Stimulated activated CD8-positive, alpha-beta memory T cell treated with anti-CD3 and anti-CD28 coated beads, Interleukin-7, amount 100 ng/mL, for 4 hours (primary cell): ENCODE measurements at regions not wholly inside any gene's neighbourhood (a gene's known extent, or its start where the extent isn't known, plus 50 kb on each side); places are given as distances from the start of the nearest gene placed in this dataset.
"Not testable (repeated sequence)": the region's sequence is repeated elsewhere in the genome, so short reads cannot be mapped to it uniquely, and the experiment has no call there.

ENCODE experiments used
- DNase-seq, 2 donors: peaks; one replicate each; pipeline ENCODE4 v3.0.0-alpha.2; 2020; ENCODE audit warnings: low read depth in 2 of 2

DNA sequence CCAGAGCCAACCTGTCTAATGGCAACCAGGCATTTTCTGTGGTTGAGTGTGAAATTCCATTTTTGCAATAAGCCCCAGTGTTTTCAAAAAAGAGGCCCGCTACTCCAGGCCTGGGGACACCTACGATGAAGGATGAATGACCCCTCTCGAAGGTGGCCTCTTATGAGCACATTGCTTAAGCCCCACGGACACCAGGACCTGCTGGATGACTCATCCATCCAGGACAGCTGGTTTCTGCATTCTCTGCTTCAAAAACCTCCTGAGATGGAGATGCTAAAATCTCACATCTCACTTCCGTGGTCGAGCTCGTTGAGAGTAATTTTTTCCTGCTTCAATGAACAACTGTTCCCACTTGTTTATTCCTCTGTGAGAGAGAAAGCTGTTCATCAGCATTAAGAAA is 150.2 kb upstream of the FZD8 start:
- no peak for DNase-seq

DNA sequence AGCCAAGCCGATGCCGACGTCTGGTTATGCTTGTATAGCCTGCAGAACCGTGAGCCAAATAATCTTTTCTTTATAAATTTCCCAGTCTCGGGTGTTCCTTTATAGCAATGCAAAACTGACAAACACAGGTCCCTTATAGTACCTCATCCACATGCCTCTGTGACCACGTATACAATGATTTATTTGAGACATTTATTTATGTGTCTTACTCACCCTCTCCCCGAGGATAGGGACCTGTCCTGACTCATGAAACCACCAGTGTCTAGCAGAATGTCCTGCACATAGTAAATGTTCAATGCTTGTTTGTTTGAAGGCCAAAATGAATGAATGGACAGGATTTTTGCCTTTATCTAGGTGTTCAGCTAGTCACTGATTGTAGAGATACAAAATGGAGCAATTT is 147.9 kb upstream of the FZD8 start:
- DNase-seq = no peak

DNA sequence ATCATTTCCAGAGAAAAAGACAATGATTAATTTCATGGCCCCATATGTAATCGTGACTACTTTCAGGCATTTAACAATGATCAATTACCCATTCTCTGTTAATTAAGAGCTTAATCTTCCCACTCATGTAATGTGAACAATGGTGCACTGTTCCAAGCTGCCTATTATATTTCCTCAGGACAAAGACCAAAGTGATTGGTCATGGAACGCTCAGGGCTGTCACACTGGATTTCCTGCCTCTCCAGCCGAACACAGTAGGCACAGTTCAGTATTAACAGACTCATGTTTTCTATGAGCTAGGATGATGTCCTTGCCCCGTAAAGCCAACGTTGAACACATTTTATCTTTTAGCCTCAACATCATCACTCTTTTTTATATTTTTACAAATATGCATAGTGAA is 142.7 kb upstream of the FZD8 start:
- DNase-seq = no peak

DNA sequence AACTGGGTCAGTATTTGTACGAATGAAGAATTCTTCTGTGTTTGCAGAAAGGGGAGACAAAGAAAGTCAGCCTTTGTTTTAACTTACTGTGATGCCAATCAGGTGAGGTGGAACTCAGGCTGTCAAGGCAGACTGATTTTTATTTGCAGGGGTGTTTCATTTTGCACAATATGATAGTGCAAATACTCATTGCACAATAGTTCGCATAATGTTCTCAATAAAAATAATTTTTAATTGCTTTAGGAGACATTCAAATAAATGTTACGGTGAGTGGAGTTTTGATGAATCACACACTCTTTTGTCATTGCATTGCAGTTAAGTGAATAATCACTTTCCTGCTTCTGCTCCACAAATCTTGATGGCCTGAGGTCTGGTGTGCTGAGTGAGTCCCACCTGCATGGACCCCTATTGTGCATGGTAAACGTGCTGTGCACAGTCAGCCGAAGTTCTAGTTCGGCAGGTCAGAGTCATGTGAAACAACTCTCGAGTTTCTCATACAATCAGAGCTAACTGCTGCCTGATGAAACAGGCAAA is 141.3 kb upstream of the FZD8 start:
- DNase-seq = no peak

DNA sequence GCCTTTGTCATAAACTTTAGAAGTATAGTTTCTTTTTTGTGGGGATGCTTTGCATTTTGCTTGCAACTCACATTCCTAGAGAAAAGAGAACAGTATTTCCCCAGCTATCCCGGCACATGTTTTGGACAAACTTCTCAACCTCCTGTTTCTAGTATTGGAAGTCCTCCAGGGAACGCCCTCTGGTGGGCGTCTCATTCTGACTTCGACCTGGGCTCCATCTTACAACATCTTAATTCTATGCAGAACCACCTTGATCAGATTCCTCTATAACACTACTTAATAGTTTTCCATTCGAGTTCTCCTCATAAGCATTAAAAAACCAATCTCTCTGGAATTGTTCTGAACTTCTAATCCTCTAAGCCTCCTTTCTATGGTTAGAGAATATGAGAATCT is 139.5 kb upstream of the FZD8 start:
- no peak for DNase-seq

DNA sequence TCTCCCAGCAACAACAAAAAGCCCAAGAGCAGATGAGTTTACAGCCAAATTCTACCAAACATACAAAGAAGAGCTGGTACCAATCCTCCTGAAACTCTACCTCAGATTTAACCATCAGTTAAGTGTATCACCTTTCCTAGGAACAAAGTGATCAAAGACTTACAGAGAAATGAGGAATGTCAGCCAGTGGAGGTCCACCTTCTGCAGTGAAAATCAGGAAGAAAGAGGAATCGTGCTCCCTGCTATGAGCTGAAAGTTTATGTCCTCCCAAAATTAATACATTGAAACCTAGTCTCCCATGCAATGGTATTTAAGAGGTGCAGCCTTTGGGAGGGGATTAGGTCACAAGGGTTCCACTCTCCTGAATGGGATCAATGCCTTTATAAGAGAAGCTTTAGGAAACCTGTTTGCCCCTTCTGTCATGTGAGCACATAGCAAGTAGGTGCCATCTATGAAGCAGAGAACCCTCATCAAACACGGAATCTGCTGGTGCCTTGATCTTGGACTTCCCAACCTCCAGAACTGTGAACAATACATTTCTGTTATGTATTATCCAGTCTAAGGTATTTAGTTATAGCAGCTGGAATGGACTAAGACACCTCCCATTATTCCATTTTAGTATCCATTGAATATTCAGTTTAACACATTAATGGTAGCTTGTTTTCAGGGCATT is 139.0 kb upstream of the FZD8 start:
- DNase-seq = no peak

DNA sequence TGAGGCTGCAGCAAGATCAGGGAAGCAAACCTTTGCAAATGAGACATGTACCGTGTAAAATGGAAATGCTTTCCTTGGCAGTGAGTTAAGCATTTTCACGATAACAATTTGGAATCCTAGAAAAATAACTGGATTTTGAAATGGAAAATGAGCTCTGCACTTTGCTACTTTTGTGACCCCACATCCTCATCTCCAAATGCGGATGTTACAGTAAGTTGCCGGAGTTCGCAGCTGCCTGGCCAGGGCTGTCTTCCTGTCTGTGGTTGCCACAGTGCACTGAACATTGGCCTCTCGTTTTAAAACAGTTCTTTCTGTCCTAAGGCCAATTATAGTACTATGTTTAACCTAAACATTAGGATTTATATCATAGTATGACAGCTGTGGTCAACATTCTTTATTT is 136.2 kb upstream of the FZD8 start:
- no peak for DNase-seq

DNA sequence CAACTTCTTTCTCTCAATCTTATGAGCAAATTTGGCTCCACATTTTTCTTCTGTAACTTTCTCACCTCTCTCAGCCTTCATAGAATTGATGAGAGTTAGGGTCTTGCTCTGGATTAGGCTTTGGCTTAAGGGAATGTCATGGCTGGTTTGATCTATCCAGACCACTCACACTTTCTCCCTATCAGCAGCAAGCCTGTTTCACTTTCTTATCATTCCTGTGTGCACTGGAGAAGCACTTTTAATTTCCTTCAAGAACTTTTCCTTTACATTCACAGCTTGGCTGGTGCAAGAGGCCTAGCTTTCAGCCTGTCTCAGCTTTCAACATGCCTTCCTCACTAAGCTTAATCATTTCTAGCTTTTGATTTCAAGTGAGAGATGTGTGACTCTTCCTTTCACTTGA is 134.5 kb upstream of the FZD8 start:
- DNase-seq = not testable (repeated sequence)

DNA sequence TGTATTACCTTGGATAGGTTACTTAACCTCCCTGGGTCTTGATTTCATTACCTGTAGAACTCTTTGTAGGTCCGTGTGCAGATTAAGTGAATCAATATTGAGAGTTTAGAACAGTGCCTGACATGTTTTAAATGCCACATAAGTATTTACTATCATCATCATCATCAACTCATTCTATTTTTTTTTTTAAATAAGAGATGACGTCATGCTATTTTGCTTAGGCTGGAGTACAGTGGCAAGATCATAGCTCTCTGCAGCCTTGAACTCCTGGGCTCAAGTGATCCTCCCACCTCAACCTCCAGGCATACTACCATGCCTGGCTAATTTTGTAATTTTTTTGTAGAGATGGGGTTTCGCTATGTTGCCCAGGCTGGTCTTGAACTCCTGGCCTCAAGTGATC is 132.0 kb upstream of the FZD8 start:
- DNase-seq = no peak

DNA sequence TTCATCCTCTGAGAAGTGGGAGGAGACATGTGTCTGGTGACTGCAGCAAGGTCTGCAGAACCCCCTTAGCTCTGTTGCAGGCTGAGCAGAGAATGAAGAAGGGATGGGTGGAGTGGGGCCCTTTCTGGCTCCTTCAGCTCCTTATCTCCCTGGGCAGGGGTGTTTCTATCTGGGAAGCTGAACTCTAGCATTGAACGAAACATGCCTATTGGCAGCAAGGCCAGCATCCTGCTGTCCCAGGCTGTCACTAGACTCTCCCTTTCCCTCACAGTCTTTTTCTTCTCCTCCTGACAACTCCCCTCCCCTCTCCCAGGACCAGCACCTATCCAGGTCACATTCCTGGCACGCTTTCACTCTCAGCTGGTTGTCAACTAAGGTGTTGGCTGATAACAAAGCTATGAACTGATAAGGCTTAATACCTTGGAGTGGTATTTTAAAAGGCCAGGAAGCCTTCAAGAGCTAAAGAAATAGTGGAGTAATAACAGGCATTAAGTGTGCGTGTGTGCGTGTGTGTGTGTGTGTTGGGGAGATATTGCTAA is 128.8 kb upstream of the FZD8 start:
- no peak for DNase-seq

DNA sequence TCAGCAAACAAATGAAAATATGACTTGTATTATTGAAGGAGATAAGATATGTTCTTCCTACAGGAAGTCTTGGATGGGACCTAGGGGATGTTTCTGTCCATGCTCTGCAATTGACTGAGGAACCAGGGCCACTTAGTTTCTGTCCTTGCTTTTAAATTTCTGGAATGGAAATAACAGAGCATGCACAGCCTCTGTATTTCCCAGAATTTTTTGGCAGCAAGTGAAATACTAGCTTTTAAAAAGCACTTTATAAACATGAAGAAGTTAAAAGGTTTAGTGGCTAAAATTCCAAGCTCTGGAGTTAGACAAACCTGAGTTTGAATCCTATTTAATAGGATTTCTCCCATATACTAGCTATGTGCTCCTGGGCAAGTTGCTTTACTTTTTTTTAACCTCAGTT is 127.7 kb upstream of the FZD8 start:
- no peak for DNase-seq

DNA sequence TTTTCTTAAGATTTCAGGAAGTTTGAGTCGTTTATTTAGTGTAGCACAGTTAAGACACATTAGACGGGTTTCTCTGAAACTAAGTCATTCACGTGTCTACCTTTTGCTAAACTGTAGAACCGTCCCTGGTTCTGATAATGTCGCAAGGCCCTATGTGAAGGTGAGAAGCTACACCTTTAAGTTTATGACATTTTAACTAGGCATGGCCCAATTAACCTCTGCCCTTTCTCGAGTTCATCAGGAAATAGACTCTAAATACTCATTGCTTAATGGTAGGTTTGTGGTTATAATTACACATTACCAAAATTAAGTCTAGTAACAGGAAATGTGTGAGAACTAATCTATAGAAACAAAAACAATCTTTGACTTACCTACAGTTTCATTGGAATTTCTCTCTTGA is 126.6 kb upstream of the FZD8 start:
- no peak for DNase-seq

DNA sequence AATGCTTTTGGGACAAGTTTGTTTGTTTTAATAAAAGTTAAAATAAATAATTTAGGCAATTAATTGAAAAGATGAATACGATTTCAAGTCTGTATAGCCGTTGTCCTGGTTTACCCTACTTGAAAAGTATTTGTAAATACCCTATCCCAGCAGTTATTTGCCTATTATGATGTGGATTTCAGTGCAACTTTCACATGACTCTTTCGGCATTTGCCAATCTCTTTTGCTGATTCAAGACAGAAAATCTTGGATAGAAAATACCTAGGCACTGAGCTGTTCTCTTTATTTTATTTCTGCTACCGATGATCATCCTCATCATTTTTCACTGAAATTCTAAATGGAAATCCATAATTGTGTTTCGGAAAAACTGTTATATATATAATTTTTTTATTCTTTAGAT is 125.9 kb upstream of the FZD8 start:
- DNase-seq = no peak

DNA sequence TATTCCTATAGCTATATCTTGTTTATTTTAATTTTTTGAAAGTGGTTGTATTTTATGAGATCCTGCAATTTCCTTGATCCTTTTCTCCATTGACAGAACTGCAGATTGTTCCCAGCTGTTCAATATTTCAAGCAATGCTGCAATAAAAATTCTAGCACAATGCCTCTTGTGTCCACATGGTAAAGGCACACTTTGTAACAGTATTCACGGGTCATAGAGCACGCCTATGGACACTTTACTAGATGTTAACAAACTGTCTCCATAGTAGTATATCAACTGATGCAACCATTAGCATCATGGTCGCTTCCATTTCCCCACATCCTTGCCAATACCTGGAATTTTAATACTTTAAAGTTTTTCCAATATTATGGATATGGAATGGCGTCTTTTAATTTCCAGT is 123.9 kb upstream of the FZD8 start:
- no peak for DNase-seq

DNA sequence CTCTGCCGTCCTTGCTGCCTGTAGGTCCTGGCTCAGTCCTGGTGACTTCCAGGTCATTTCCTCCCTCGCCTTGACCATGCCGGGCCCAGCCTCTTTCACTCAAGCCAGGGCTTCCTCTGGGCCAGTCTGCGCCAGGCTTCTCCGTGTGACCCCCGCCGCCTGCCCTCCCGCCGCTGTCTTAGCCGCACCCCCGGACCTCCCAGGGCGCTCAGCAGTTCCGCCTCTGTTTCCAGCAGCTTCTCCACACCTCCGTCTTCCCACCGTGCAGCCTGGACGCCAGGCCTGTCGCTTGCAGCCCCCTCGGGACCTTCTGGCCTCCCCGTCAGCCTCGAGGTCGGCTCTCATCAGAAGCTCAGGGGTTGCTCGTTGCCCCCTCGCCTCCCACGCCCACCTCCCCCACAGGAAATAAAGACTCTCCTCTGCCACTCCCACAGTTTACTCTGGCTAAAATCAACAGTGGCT is 123.0 kb upstream of the FZD8 start:
- DNase-seq = no peak

DNA sequence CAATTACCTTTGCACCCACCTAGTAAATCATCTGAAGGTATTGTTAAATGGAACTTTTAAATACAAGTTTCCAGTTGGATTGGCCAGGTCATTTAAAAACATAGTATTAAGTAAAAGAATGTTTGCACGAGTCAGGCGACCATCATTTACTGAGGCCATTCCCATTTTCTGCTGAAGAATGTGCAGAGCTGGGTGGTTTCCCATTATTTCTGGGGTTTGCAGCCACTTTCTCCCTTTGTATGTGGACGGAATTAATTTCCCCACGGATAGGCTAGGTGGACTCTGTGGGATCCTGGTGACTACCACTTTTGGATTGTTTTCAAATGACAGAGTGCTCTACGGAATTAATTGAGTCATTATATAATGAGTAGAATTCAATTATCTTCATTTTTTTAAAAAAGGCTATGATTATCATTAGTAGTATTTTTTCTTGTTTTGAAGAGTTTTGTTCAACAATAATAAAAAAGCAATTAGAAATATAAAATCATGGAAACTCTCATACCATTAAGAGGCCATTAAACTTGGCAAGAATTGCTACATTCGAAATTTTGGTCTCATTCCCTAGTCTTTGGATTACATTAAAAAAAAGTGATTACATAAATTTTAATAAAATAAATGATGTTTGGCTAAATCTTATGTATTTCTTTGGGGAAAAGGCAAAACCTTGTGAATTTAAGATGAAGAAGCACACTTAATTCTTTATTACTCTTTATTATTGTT is 120.4 kb upstream of the FZD8 start:
- no peak for DNase-seq

DNA sequence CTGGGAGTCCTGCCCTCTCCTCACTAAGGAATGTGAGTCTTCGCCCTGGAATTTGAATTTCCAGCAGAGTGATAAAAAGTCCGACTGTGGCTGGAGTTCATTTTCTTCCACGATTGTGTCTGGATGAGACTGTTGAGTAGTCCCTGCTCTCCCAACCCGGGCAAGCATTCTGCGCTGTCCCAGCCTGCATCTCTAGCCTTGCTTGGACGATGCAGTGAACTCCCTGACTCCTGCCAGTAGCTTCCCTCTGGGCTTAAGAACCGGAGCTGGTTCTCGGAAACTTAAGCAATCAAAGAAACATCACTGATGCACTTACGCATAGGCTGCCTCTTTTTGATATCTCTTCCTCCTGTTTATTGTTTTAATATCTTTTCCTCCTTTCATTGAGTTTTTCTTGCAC is 116.0 kb upstream of the FZD8 start:
- no peak for DNase-seq

DNA sequence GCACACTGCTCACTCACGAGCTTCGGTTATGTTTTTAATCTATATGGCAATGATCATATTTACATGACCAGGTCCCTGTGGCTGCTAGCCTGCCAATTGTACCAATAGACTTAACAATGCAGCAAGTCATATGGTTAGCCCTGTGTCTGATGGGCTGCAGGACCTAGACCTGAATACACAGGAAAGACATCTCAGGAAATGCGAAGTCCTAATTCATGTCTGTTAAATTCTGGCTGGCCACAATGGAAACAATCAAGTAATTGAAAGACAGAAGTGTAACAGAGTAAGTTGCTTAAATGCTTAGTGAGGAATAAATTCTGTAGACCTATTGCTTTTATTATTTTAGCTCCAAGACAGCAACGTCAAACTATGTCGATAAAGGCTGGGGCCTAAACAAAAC is 112.4 kb upstream of the FZD8 start:
- no peak for DNase-seq

DNA sequence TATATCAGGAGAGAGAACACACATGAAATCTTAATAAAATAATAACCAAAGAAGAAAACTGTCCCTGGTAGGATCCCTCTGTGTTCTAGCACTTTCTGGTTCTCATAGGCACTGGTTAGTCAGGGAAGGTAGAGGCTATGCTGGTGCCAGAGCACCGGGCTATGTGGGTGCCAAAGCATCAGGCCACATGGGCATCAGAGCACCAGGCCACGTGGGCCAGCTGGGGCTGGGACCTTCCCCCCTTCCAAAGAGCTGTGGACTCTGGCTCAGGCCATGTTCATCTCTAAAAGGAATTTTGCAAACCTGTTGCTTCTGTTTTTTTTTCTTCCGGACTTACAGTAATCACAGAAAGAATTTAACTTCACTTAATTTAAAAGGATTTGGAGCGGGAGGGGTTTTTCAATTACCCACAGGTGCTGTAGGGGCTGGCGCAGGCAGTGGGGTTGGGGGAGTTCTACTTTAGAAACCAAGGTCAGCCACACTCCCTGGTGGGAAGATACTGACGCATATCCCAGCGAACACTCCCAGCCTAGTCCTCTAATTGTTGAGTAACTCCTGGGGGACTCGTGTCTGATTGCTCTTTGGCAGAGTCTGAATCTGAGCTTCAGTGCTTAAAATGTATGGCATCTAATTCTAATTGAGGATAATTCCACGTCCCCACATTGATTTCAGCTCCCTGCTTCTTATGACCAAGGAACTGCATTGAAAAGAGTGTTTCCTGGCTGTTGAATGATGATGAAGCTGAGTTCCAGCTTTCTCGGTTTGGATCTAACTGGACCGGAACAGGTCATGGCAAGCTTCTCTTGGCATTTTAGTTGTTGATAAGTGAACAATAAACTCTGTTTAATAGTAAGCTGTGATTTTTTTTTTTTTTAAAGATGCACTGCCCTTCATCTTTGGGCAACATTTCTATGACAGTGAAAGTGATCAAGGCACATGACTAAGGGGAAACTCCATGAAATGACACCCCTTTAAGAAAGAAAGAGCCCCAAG is 110.7 kb upstream of the FZD8 start:
- DNase-seq = no peak

DNA sequence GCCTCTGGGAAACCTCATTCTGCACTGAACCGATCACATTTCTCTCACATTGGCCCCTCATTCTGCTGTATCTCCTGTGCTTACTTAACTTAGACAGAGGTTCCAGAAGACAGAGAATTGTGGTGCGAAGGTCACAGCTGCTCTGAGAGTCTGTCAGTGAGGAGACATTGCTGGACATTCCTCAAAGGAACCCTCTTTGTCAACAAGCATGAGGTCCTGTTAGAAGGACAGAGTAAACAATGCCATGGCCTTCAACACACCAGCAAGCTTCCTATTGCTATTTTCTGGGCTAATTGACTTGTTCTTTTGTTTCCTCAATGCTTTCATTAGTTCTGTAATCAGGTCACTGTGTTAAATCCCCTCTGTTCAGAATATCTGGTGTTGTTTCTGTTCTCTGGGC is 109.3 kb upstream of the FZD8 start:
- no peak for DNase-seq

DNA sequence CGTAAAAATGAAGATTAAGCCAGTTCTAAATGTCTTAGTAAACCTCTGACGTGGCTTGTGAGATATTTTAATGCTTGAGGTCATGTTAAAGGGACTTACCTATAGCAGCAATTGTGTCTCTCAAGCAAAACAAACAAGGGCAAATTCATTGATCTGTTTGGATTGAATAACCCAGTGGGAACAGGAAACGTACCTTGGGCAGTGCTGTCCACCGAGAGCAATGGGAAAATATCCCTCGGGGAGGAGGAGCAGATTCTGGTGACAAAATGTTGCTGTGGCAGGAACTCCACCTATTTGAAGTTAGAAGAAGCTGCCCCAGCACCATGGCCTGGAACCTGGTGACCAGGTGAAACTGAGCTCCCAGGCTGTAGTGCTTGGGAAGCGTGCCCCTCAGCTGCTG is 107.1 kb upstream of the FZD8 start:
- no peak for DNase-seq
